HT-29 (cell line): ENCODE measurements at regions not wholly inside any gene's neighbourhood (a gene's known extent, or its start where the extent isn't known, plus 50 kb on each side); places are given as distances from the start of the nearest gene placed in this dataset.
"Not testable (repeated sequence)": the region's sequence is repeated elsewhere in the genome, so short reads cannot be mapped to it uniquely, and the experiment has no call there.

Experiments
- DNase-seq: peaks from one replicate; pipeline ENCODE4 v3.0.0-alpha.2; 2015; ENCODE audit warnings: low spot score

GRCh38 chrX:122184791-122185190 is 999.3 kb upstream of the GRIA3 start:
- no peak for DNase-seq

GRCh38 chrX:122187069-122187713 is 996.9 kb upstream of the GRIA3 start:
- DNase-seq: no peak

DNA sequence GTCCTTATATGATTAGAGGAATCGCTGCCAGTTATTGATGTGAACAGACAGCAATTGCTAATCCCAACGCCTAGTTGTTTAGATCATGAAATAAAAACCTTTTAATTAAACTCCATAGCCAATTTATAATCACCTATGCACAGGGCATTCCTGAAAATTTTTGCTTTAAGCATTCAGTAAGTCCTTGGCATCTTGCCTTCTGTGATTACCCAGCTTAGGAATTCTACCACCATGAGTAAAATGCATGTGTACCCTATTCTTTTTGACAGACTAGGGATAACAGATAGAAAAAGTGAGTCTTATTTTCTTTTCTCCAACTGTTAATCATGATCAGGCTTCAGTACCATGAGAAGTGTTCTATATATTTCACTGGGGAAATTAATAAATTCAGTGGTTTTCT is 995.3 kb upstream of the GRIA3 start:
- no peak for DNase-seq

- no peak for DNase-seq
Measured at GRCh38 chrX:122196343-122196742, 987.7 kb upstream of the GRIA3 start.

DNA sequence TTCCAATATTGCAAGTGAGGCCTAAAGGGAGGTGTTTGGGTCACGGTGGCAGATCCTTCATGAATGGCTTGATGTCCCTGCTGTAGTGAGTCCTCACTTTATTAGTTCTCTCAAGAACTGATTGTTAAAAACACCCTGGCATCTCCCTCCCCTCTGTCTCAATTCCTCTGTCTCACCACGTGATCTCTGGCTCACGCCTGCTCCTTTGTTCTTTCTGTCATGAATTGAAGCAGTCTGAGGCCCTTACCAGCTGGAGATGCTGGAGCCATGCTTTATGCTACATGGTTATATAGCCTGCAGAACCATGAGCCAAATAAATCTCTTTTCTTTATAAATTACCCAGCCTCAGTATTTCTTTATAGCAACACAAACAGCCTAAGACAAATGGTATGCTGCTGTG is 980.7 kb upstream of the GRIA3 start:
- DNase-seq: no peak

DNA sequence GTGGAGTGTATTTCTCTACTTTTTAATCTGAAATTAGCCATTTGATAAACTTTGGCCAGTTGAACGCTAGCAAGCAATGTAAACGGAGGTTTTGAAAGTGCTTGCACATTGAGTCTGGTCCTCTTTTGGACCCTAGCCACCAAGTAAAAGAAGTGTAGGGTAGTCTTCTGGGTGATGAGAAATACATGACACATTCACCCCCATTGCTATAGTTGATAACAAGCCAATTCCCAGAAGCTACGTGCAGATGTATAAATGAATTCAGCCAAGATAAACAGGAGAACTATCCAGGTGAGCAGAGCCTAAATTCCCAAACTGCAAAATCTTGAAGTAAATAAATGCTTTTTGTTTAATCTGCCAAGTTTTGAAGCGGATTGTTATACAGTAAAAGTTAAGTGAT is 965.4 kb upstream of the GRIA3 start:
- DNase-seq: no peak

DNA sequence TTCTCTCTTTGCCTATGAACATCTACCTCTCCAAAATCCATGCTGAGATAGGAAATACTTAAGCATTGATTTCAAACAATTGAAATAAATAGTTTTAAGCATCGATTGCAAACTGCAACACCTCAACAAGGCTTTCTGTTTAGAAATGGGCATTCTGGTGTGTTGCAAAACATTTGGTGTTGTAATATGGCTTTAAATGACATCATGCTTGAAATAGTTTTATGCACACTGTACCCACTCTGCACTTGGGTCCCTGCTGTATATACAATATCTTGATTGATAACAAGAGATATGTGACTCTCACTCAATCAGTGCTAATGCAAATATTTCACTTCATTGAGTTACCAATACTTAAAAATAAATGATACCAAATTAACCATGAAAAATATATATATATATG is 964.9 kb upstream of the GRIA3 start:
- DNase-seq: no peak

DNA sequence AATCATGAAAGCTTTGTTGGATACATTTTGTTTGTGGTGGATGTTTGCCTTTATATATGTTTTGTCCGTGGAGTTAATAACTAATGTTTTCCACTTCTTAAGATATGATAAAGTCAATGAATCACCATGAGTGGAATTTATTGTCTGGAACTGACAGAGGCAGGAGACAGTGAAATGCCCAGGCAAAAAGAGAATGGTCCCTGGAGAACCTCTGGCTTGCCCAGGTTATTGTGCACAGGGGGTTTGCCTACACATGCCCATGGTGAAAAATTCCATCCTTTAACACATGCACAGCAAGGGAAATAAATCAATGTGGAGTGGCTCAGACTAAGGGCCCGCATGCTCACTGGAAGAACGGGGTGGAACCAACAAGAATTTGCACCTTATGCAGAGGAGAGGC is 964.3 kb upstream of the GRIA3 start:
- DNase-seq: no peak

- DNase-seq: no peak
Measured at GRCh38 chrX:122220644-122221373, 963.3 kb upstream of the GRIA3 start.

- not testable (repeated sequence) for DNase-seq
Measured at GRCh38 chrX:122221810-122222209, 962.3 kb upstream of the GRIA3 start.

- DNase-seq: not testable (repeated sequence)
Measured at GRCh38 chrX:122224137-122224536, 959.9 kb upstream of the GRIA3 start.

- peak; percentile 0 for DNase-seq
Measured at GRCh38 chrX:122238801-122239200, 945.3 kb upstream of the GRIA3 start.

DNA sequence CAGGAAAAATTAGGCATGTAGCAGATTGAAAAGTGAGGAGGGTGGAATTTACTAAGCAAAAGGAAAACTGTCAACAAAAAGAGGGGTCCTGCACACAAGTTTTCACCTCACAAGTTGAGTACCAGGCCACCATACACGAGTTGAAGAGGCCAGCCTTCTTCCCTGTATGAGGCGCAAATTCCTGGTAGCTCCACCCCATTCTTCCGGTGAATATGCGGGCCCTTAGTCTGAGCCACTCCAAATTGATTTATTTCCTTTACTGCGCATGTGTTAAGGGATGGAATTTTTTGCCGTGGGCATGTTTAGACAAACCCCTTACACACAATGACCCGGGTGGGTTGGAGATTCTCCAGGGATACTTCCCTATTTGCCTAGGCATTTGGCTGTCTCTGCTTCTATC is 942.1 kb upstream of the GRIA3 start:
- DNase-seq: no peak

DNA sequence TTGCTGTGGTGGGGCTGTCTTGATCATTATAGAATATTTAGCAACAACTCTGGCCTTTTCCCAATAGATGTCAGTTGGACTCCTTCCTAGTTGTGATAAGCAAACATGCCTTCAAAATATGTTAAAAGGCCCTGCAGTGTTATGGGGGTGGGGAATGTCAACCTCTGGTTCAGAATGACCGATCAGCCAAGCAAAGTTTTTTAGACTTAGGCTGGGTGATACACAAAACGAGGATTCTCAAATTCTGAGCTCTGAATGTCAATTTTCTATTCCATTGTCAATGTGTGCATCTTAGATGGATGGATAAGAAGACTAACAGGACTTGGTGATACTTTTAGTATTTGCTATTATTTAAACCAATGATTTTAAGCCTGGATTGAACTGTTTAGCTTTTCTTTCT is 940.0 kb upstream of the GRIA3 start:
- DNase-seq: no peak

DNA sequence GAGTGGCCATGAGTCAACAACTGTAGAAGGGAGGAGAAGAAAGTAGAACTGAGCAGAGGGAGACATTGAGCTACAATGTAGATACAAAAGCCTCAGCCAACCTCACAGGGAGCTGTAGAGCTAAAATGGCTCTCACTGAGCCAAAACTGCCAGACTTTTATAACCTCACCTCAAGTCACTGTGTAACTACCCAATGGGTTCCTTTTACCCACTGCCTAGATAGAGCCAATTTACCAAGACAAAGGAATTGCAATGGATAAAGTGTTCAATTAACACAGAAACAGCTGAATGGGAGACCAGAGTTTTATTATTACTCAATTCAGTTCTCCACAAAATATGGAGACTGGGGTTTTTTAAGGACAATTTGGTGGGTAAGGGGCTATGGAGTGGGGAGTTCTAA is 938.9 kb upstream of the GRIA3 start:
- DNase-seq: no peak

- no peak for DNase-seq
Measured at GRCh38 chrX:122245943-122246342, 938.1 kb upstream of the GRIA3 start.

- no peak for DNase-seq
Measured at GRCh38 chrX:122246937-122247336, 937.1 kb upstream of the GRIA3 start.

DNA sequence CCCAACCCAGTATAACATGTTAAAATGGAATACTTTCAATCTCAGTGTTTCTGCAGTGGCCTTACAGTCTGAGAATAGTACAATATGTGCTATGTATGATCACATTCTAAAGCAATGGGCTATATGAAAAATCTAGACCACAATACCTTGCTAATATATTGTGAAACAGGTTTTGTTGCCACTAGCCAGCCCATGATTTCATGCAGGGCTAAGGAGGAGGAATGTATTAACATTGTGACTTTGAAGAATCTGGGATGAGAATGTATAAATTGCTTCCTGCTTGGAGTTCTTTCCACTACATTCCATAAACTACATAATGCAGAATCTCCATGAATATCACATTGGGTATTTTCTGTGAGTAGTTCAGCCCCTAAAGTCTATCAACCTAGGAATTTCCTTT is 935.4 kb upstream of the GRIA3 start:
- no peak for DNase-seq

DNA sequence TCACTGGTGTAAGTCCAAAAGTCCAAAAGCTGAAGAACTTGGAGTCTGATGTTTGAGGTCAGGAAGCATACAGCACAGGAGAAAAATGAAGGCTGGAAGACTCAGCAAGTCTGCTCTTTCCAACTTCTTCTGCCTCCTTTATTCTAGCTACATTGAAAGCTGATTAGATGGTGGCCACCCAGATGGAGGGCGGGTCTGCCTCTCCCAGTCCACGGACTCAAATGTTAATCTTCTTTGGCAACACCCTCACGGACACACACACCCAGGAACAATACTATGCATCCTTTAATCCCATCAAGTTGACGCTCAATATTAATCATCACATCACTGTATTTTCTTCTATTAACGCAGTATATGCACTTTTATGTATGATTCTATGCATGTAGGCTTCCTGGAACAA is 931.6 kb upstream of the GRIA3 start:
- no peak for DNase-seq

- no peak for DNase-seq
Measured at GRCh38 chrX:122268353-122268752, 915.7 kb upstream of the GRIA3 start.

- no peak for DNase-seq
Measured at GRCh38 chrX:122269243-122269781, 914.8 kb upstream of the GRIA3 start.

DNA sequence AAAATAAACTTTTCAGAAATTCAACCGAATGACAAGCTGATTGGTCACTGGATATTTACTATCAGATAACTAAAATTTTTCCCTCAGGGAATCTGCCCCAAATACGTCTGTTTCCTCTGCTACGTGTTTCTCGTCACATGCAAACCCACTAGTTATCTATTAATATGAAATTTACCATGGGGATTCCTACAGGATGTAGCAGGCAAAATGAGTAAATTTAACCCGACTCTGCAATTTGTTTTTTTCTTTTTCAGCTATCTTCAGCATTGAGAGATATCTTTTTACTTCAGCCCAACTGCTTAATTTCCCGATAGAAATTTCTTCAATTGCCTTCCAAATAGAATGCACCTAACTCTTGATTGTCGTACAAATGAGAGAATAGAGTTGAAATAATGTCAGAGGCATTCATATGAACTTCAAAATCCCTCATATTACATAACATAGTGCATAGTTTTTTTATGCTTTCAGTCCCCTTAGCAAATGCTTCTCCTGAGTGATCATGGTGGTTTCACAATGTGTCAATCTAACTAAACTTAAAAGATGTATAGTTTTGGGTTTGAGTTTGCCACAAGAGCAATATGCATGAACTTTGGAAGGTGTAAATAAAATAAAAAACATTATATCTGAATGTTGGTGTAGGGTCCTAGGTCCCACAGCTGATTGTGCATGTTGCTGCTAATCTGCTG is 913.1 kb upstream of the GRIA3 start:
- DNase-seq: no peak

DNA sequence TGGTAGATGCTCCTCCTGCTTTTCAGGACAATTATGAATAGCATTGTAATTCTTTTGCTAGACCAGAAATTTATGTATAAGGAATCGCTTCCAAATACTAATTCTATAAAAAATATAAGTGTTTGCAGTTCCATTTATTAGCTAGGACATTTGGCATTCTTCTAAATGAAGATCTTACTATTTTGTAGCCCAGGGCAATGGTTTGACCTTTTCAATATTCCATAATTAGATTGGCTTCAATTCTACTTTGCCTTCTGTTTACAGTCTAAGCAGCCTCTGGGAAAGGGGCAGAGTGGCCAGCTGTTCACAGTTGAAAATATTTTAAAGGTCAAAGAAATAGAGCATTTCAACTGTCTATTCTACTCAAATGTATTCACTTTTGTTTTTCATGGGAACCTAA is 912.1 kb upstream of the GRIA3 start:
- DNase-seq: no peak
